GM12864 (cell line): ENCODE measurements at regions not wholly inside any gene's neighbourhood (a gene's known extent, or its start where the extent isn't known, plus 50 kb on each side); places are given as distances from the start of the nearest gene placed in this dataset.

ENCODE experiments used
- DNase-seq: peaks from one replicate; pipeline ENCODE4 v3.0.0-alpha.2; 2011; ENCODE audit warnings: low read depth
- H3K4me3 ChIP-seq: 2 replicates; pipeline ENCODE4 v1.5.1; 2011; ENCODE audit warnings: mild to moderate bottlenecking, low read depth, low read length, control low read depth
- CTCF ChIP-seq: IDR thresholded peaks from 2 replicates; pipeline ENCODE4 v1.5.1; 2011; ENCODE audit warnings: low read depth, mild to moderate bottlenecking, moderate library complexity, low read length, control low read depth, inconsistent platforms; ENCODE audit errors: missing control alignments

GRCh38 chr2:236393581-236393980 is 129.4 kb upstream of the ASB18 start:
- no peak for DNase-seq
- no peak overlapping the region for H3K4me3 ChIP-seq
- TF ChIP-seq CTCF: no peak

GRCh38 chr2:236394571-236394970 is 130.4 kb upstream of the ASB18 start:
- no peak overlapping the region for H3K4me3 ChIP-seq
- no peak for TF ChIP-seq CTCF
- DNase-seq: no peak

- TF ChIP-seq CTCF: no peak
- H3K4me3 ChIP-seq: no peak overlapping the region
- DNase-seq: no peak
Measured at GRCh38 chr2:236395067-236395466, 130.9 kb upstream of the ASB18 start.

GRCh38 chr2:236396818-236397350 is 132.7 kb upstream of the ASB18 start:
- DNase-seq: no peak
- no peak overlapping the region for H3K4me3 ChIP-seq

GRCh38 chr2:236397681-236398080 is 133.5 kb upstream of the ASB18 start:
- no peak for TF ChIP-seq CTCF
- DNase-seq: no peak
- no peak overlapping the region for H3K4me3 ChIP-seq

More at GRCh38 chr2:236396818-236397350, 132.7 kb upstream of the ASB18 start:
- no peak for TF ChIP-seq CTCF

GRCh38 chr2:236399409-236399808 is 135.2 kb upstream of the ASB18 start:
- no peak for DNase-seq
- no peak for TF ChIP-seq CTCF

GRCh38 chr2:236400046-236400574 is 135.9 kb upstream of the ASB18 start:
- no peak for TF ChIP-seq CTCF
- no peak for DNase-seq
- no peak overlapping the region for H3K4me3 ChIP-seq

More at GRCh38 chr2:236399409-236399808, 135.2 kb upstream of the ASB18 start:
- no peak overlapping the region for H3K4me3 ChIP-seq
